ENCODE measurements at regions not wholly inside any gene's neighbourhood (a gene's known extent, or its start where the extent isn't known, plus 50 kb on each side); places are given as distances from the start of the nearest gene placed in this dataset.
"Not testable (repeated sequence)": the region's sequence is repeated elsewhere in the genome, so short reads cannot be mapped to it uniquely, and the experiment has no call there.

- FAIRE-seq; DNase-seq (ENCODE audit: insufficient read length, low spot score): not testable (repeated sequence)
These were observed 53.6 kb downstream of the SRGAP2 start for GRCh38 chr1:206256935-206257334.

- not testable (repeated sequence) for DNase-seq (ENCODE audit: insufficient read length, low spot score); FAIRE-seq
These were observed 58.1 kb downstream of the SRGAP2 start for GRCh38 chr1:206261473-206261872.

- not testable (repeated sequence) for DNase-seq (ENCODE audit: insufficient read length, low spot score)
- FAIRE-seq, result peak; percentile 96
These were observed 59.1 kb downstream of the SRGAP2 start for GRCh38 chr1:206262424-206262823.

- not testable (repeated sequence) for FAIRE-seq; DNase-seq (ENCODE audit: insufficient read length, low spot score)
These were observed 61.6 kb downstream of the SRGAP2 start for GRCh38 chr1:206264916-206265315.

- not testable (repeated sequence) for DNase-seq (ENCODE audit: insufficient read length, low spot score); FAIRE-seq
These were observed 67.8 kb downstream of the SRGAP2 start for GRCh38 chr1:206271153-206271552.

- FAIRE-seq, result not testable (repeated sequence)
These were observed 69.8 kb downstream of the SRGAP2 start for GRCh38 chr1:206273104-206273503.

GRCh38 chr1:206276143-206276542, 72.8 kb downstream of the SRGAP2 start:
- FAIRE-seq; DNase-seq (ENCODE audit: insufficient read length, low spot score): not testable (repeated sequence)

More at GRCh38 chr1:206273104-206273503, 69.8 kb downstream of the SRGAP2 start:
- DNase-seq (ENCODE audit: insufficient read length, low spot score), result not testable (repeated sequence)

GRCh38 chr1:206278683-206279082, 75.3 kb downstream of the SRGAP2 start:
- not testable (repeated sequence) for FAIRE-seq; DNase-seq (ENCODE audit: insufficient read length, low spot score)

GRCh38 chr1:206280683-206281082, 77.3 kb downstream of the SRGAP2 start:
- DNase-seq (ENCODE audit: insufficient read length, low spot score); FAIRE-seq: not testable (repeated sequence)

- DNase-seq (ENCODE audit: insufficient read length, low spot score); FAIRE-seq: not testable (repeated sequence)
These were observed 78.7 kb downstream of the SRGAP2 start for GRCh38 chr1:206281912-206282654.

GRCh38 chr1:206285024-206285960, 82.0 kb downstream of the SRGAP2 start:
- not testable (repeated sequence) for DNase-seq (ENCODE audit: insufficient read length, low spot score); FAIRE-seq

GRCh38 chr1:206287759-206288158, 84.4 kb downstream of the SRGAP2 start:
- not testable (repeated sequence) for FAIRE-seq; DNase-seq (ENCODE audit: insufficient read length, low spot score)

GRCh38 chr1:206288453-206288852, 85.1 kb downstream of the SRGAP2 start:
- FAIRE-seq; DNase-seq (ENCODE audit: insufficient read length, low spot score): not testable (repeated sequence)

- not testable (repeated sequence) for DNase-seq (ENCODE audit: insufficient read length, low spot score); FAIRE-seq
These were observed 94.0 kb downstream of the SRGAP2 start for GRCh38 chr1:206297145-206298031.

- FAIRE-seq, result not testable (repeated sequence)
These were observed 94.7 kb downstream of the SRGAP2 start for GRCh38 chr1:206298032-206298392.

GRCh38 chr1:206299181-206299791, 95.9 kb downstream of the SRGAP2 start:
- FAIRE-seq; DNase-seq (ENCODE audit: insufficient read length, low spot score): not testable (repeated sequence)

More at GRCh38 chr1:206298032-206298392, 94.7 kb downstream of the SRGAP2 start:
- not testable (repeated sequence) for DNase-seq (ENCODE audit: insufficient read length, low spot score)

- not testable (repeated sequence) for DNase-seq (ENCODE audit: insufficient read length, low spot score); FAIRE-seq
These were observed 96.6 kb downstream of the SRGAP2 start for GRCh38 chr1:206299942-206300341.

- FAIRE-seq; DNase-seq (ENCODE audit: insufficient read length, low spot score): not testable (repeated sequence)
These were observed 98.7 kb downstream of the SRGAP2 start for GRCh38 chr1:206302056-206302455.

- not testable (repeated sequence) for DNase-seq (ENCODE audit: insufficient read length, low spot score); FAIRE-seq
These were observed 104.1 kb downstream of the SRGAP2 start for GRCh38 chr1:206307442-206307841.
